ENCODE measurements at regions not wholly inside any gene's neighbourhood (a gene's known extent, or its start where the extent isn't known, plus 50 kb on each side); places are given as distances from the start of the nearest gene placed in this dataset.

DNA sequence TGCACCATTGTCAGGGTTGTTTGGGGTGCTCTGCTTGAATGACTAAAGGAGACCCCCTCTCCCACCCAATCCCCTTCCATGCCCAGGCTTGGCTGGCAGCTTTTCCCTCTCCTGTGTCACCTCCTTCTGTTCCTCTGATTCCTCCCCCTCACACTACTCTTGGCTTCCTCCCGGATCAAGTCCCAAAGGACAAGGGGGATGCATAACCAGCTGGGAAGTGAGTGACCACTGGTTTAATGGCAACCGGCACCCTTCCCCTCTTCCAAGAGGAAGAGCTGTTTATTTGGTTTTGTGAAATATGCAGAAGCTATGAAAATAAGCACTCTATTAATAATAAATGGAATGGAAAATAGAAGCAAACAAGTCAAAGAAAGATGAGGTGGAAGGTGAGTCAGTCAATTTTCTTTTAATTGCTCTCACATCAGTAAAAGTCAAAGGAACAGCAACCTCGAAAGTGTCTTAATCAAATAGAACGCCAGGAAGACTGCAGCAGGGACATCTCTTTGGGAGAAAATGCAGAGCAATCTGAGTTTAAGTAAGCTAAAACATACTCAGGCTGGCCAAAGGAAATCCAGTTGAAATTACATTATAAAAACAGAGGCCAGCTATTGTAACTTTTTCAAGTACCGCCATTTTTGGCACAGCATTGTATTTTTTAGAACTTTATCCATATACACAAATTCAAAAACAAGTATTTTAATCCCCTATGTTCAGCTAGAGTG, 322.5 kb downstream of the SIPA1L2 start:
- no peak for TF ChIP-seq CTCF (conservative IDR thresholded peaks at IDR 0.05)
- no peak for TF ChIP-seq ZFX (IDR thresholded peaks at IDR 0.05)

Measured in C4-2B (cell line).